ENCODE measurements at regions not wholly inside any gene's neighbourhood (a gene's known extent, or its start where the extent isn't known, plus 50 kb on each side); places are given as distances from the start of the nearest gene placed in this dataset.

- Mint-ChIP-seq H3K27ac (no peak overlapping the region), H3K4me3 (no peak overlapping the region), H3K27me3 (no peaks in the 10 kb centered on the region), H3K9me3 (ENCODE audit: insufficient read depth) (no peaks in the 10 kb centered on the region), H3K4me1 (no peaks in the 10 kb centered on the region)
- Histone ChIP-seq H3K27me3 (replicated peaks in 1 of 4; ENCODE audit: control extremely low read depth in 1 of 4, control insufficient read depth in 3 of 4, insufficient read depth in 4 of 4, low read length in 3 of 4) (no peaks in the 10 kb centered on the region), H3K36me3 (replicated peaks in 1 of 2; ENCODE audit: control extremely low read depth in 1 of 2, control insufficient read depth in 1 of 2, extremely low read depth in 1 of 2, insufficient read depth in 2 of 2, low read length in 1 of 2) (no peaks in the 10 kb centered on the region), H3K9me3 (ENCODE audit: control extremely low read depth in 1 of 3, control insufficient read depth in 2 of 3, insufficient read depth in 1 of 3, low read length in 2 of 3) (no peaks in the 10 kb centered on the region), H3K4me3 (ENCODE audit: control extremely low read depth in 1 of 5, extremely low read depth in 1 of 5, insufficient read depth in 1 of 5, low read depth in 2 of 5, low read length in 4 of 5) (no peak overlapping the region), H3K9ac (ENCODE audit: low read length) (no peak overlapping the region), H3K4me2 (replicated peaks; ENCODE audit: low read depth, low read length, poor library complexity, severe bottlenecking) (no peak overlapping the region), H4K20me1 (ENCODE audit: control insufficient read depth, insufficient read depth, low read length, poor library complexity, severe bottlenecking) (no peaks in the 10 kb centered on the region), H3K4me1 (ENCODE audit: control insufficient read depth in 2 of 2, insufficient read depth in 2 of 2, low read length in 2 of 2) (no peaks in the 10 kb centered on the region), H3K27ac (ENCODE audit: low read length in 2 of 2) (no peak overlapping the region), H2AFZ (ENCODE audit: insufficient read depth, low read depth, low read length, poor library complexity, severe bottlenecking) (no peak overlapping the region), H3K79me2 (ENCODE audit: control insufficient read depth, insufficient read depth, low read length) (no peaks in the 10 kb centered on the region)
- intact Hi-C loops (cut with micrococcal nuclease): no loop called here
- WGBS (ENCODE audit: insufficient coverage): 100% methylated on average over 1 of the region's 1 CpG
- DNase-seq: no peak
- ATAC-seq (ENCODE audit: low read depth): no peak
- POLR2A ChIA-PET: no interaction called here
- TF ChIP-seq EZH2 (IDR thresholded peaks at IDR 0.05; ENCODE audit: borderline replicate concordance, insufficient read depth, low read depth, low read length, poor library complexity, severe bottlenecking) (no peak), CTCF (IDR thresholded peaks at IDR 0.05) (no peak)
- CTCF ChIA-PET: no interaction called here
Measured at GRCh38 chr10:65805993-65806392, 1119.8 kb upstream of the LRRTM3 start.

- ATAC-seq (ENCODE audit: low read depth): no peak
- no peaks in the 10 kb centered on the region for H3K4me1 ChIP-seq (ENCODE audit: control insufficient read depth in 2 of 2, insufficient read depth in 2 of 2, low read length in 2 of 2)
- ChIA-PET POLR2A (no interaction called here), CTCF (no interaction called here)
- H3K4me2 ChIP-seq (replicated peaks; ENCODE audit: low read depth, low read length, poor library complexity, severe bottlenecking): no peak overlapping the region
- no peaks in the 10 kb centered on the region for H3K4me1 Mint-ChIP-seq
- H3K36me3 ChIP-seq (replicated peaks in 1 of 2; ENCODE audit: control extremely low read depth in 1 of 2, control insufficient read depth in 1 of 2, extremely low read depth in 1 of 2, insufficient read depth in 2 of 2, low read length in 1 of 2): no peaks in the 10 kb centered on the region
- no peaks in the 10 kb centered on the region for H3K9me3 Mint-ChIP-seq (ENCODE audit: insufficient read depth)
- no peak overlapping the region for H3K9ac ChIP-seq (ENCODE audit: low read length)
- intact Hi-C loops (cut with micrococcal nuclease): no loop called here
- peaks cover 0 to 12% (median 0%) of the 10 kb centered on the region in 3 donors for H3K9me3 ChIP-seq (ENCODE audit: control extremely low read depth in 1 of 3, control insufficient read depth in 2 of 3, insufficient read depth in 1 of 3, low read length in 2 of 3)
- H3K27me3 ChIP-seq (replicated peaks in 1 of 4; ENCODE audit: control extremely low read depth in 1 of 4, control insufficient read depth in 3 of 4, insufficient read depth in 4 of 4, low read length in 3 of 4): no peaks in the 10 kb centered on the region
- H3K4me3 ChIP-seq (ENCODE audit: control extremely low read depth in 1 of 5, extremely low read depth in 1 of 5, insufficient read depth in 1 of 5, low read depth in 2 of 5, low read length in 4 of 5): no peak overlapping the region
- H3K27ac Mint-ChIP-seq: no peak overlapping the region
- no peaks in the 10 kb centered on the region for H3K79me2 ChIP-seq (ENCODE audit: control insufficient read depth, insufficient read depth, low read length)
- no CpG with 5 or more reads among the region's 3 CpGs for WGBS (ENCODE audit: insufficient coverage)
- no peak overlapping the region for H2AFZ ChIP-seq (ENCODE audit: insufficient read depth, low read depth, low read length, poor library complexity, severe bottlenecking)
- no peaks in the 10 kb centered on the region for H4K20me1 ChIP-seq (ENCODE audit: control insufficient read depth, insufficient read depth, low read length, poor library complexity, severe bottlenecking)
- DNase-seq: no peak
- TF ChIP-seq CTCF (IDR thresholded peaks at IDR 0.05) (no peak), EZH2 (IDR thresholded peaks at IDR 0.05; ENCODE audit: borderline replicate concordance, insufficient read depth, low read depth, low read length, poor library complexity, severe bottlenecking) (no peak)
- no peaks in the 10 kb centered on the region for H3K27me3 Mint-ChIP-seq
- H3K27ac ChIP-seq (ENCODE audit: low read length in 2 of 2): no peak overlapping the region
- H3K4me3 Mint-ChIP-seq: no peak overlapping the region
Measured at GRCh38 chr10:65808687-65809333, 1117.0 kb upstream of the LRRTM3 start.

Measured in B cell (primary cell).